HG03159 (cell line): ENCODE measurements at regions not wholly inside any gene's neighbourhood (a gene's known extent, or its start where the extent isn't known, plus 50 kb on each side); places are given as distances from the start of the nearest gene placed in this dataset.
A peak's percentile ranks its signal among the peaks of the same experiment; 100 is the strongest.
"Not testable (repeated sequence)": the region's sequence is repeated elsewhere in the genome, so short reads cannot be mapped to it uniquely, and the experiment has no call there.

Source experiments
- ATAC-seq: cut with Tn5 transposase; IDR thresholded peaks from one replicate; pipeline ENCODE4 v1.9.1; 2021; ENCODE audit warnings: mild to moderate bottlenecking, moderate library complexity; ENCODE audit not compliant: unreplicated experiment

GRCh38 chr4:71841336-71841735 lies 57.5 kb upstream of the GC start:
- ATAC-seq: no peak

- no peak for ATAC-seq
Observed at GRCh38 chr4:71847300-71847699, 63.4 kb upstream of the GC start.

- no peak for ATAC-seq
Observed at GRCh38 chr4:71855944-71856343, 72.1 kb upstream of the GC start.

- no peak for ATAC-seq
Observed at GRCh38 chr4:71857713-71858451, 74.0 kb upstream of the GC start.

GRCh38 chr4:71860643-71861042 lies 76.8 kb upstream of the GC start:
- ATAC-seq: no peak

GRCh38 chr4:71862315-71862714 lies 78.4 kb upstream of the GC start:
- no peak for ATAC-seq

GRCh38 chr4:71863457-71863856 lies 79.6 kb upstream of the GC start:
- ATAC-seq: no peak

- no peak for ATAC-seq
Observed at GRCh38 chr4:71864380-71864779, 80.5 kb upstream of the GC start.

GRCh38 chr4:71866212-71866885 lies 82.5 kb upstream of the GC start:
- no peak for ATAC-seq

GRCh38 chr4:71867598-71867997 lies 83.7 kb upstream of the GC start:
- ATAC-seq: no peak

GRCh38 chr4:71870456-71870855 lies 86.6 kb upstream of the GC start:
- no peak for ATAC-seq

- ATAC-seq: no peak
Observed at GRCh38 chr4:71872221-71872620, 88.3 kb upstream of the GC start.

- ATAC-seq: no peak
Observed at GRCh38 chr4:71872767-71873415, 89.0 kb upstream of the GC start.

- ATAC-seq: no peak
Observed at GRCh38 chr4:71878376-71878775, 94.5 kb upstream of the GC start.

GRCh38 chr4:71882113-71882841 lies 98.4 kb upstream of the GC start:
- no peak for ATAC-seq

GRCh38 chr4:71900366-71900765 lies 116.5 kb upstream of the GC start:
- not testable (repeated sequence) for ATAC-seq

GRCh38 chr4:71905594-71905993 lies 121.7 kb upstream of the GC start:
- ATAC-seq: not testable (repeated sequence)

GRCh38 chr4:71906096-71906495 lies 122.2 kb upstream of the GC start:
- no peak for ATAC-seq

- ATAC-seq: no peak
Observed at GRCh38 chr4:71907071-71907470, 123.2 kb upstream of the GC start.

GRCh38 chr4:71907782-71908181 lies 123.9 kb upstream of the GC start:
- peak; percentile 59 for ATAC-seq

GRCh38 chr4:71913275-71913674 lies 118.5 kb upstream of the NPFFR2 start:
- ATAC-seq: no peak
